ENCODE measurements at regions not wholly inside any gene's neighbourhood (a gene's known extent, or its start where the extent isn't known, plus 50 kb on each side); places are given as distances from the start of the nearest gene placed in this dataset.

- no peak for TF ChIP-seq MAX (IDR thresholded peaks at IDR 0.05)
- TF ChIP-seq FOSL1 (IDR thresholded peaks at IDR 0.05; ENCODE audit: insufficient read depth, low read depth, low read length): no peak
- no peak for TF ChIP-seq POLR2AphosphoS5 (IDR thresholded peaks at IDR 0.05; ENCODE audit: low read depth, low read length)
- TF ChIP-seq USF2 (IDR thresholded peaks at IDR 0.05; ENCODE audit: low read length): no peak
- TF ChIP-seq BCL11A (IDR thresholded peaks at IDR 0.05; ENCODE audit: low read depth in 2 of 2, low read length in 2 of 2): no peak
- TF ChIP-seq SAP30 (IDR thresholded peaks at IDR 0.05; ENCODE audit: insufficient read depth, insufficient replicate concordance, low read length): no peak
- no peak for TF ChIP-seq CBX5 (IDR thresholded peaks at IDR 0.05; ENCODE audit: low read depth, low read length)
- no peak for TF ChIP-seq ATF3 (IDR thresholded peaks at IDR 0.05; ENCODE audit: insufficient read depth, low read depth, low read length)
- TF ChIP-seq CTBP2 (IDR thresholded peaks at IDR 0.05; ENCODE audit: borderline replicate concordance, insufficient read depth, insufficient read length, low read length): no peak
- TF ChIP-seq RAD21 (IDR thresholded peaks at IDR 0.05 in 1 of 2, conservative IDR thresholded peaks at IDR 0.05 in 1 of 2; ENCODE audit: low read depth in 2 of 2, low read length in 2 of 2): no peak
- WGBS, 2 experiments (ENCODE audit: extremely low coverage in 1 of 2, insufficient coverage in 1 of 2, insufficient read length in 1 of 2, insufficient replicate concordance in 2 of 2, low coverage in 1 of 2, low lambda C conversion rate in 2 of 2, missing lambda C conversion rate in 1 of 2): 84% methylated on average over 9 of the region's 9 CpGs; no CpG with 5 or more reads in 1 of the 2 experiments
- Histone ChIP-seq H3K23me2 (ENCODE audit: low read depth, low read length) (no peaks in the 10 kb centered on the region; the same call in 1 of the 2 replicates), H4K8ac (ENCODE audit: extremely low read depth, insufficient read depth, low read length) (0 out of 2 replicates have a peak overlapping the region, but pooled peaks have one; percentile 7), H3K9me3 (ENCODE audit: insufficient read depth in 2 of 2, low read depth in 1 of 2, low read length in 1 of 2) (no peaks in the 10 kb centered on the region), H3K56ac (replicated peaks; ENCODE audit: insufficient read length, low read depth, low read length) (no peak overlapping the region), H2AFZ (ENCODE audit: low read length) (no peak overlapping the region), H2BK20ac (ENCODE audit: low read length) (no peak overlapping the region), H3K27ac (ENCODE audit: low read depth, low read length) (no peak overlapping the region), H4K20me1 (replicated peaks in 1 of 2; ENCODE audit: control insufficient read depth in 1 of 2, insufficient read depth in 2 of 2, low read length in 2 of 2) (no peaks in the 10 kb centered on the region), H3K4ac (replicated peaks; ENCODE audit: insufficient read length, low read depth, low read length) (no peak overlapping the region), H2BK5ac (ENCODE audit: low read depth, low read length) (no peak overlapping the region), H4K5ac (ENCODE audit: insufficient read length, low read depth, low read length) (no peak overlapping the region), H3K79me1 (ENCODE audit: low read depth, low read length) (no peaks in the 10 kb centered on the region), H3K27me3 (replicated peaks in 1 of 4; ENCODE audit: control insufficient read depth in 3 of 4, extremely low read depth in 1 of 4, insufficient read depth in 3 of 4, low read length in 3 of 4) (no peaks in the 10 kb centered on the region), H2AK5ac (ENCODE audit: low read depth, low read length) (no peak overlapping the region), H3K79me2 (ENCODE audit: control insufficient read depth in 1 of 2, insufficient read depth in 2 of 2, low read length in 2 of 2) (no peaks in the 10 kb centered on the region), H3K4me3 (ENCODE audit: extremely low read depth in 1 of 4, insufficient read depth in 2 of 4, low read depth in 3 of 4, low read length in 4 of 4) (no peak overlapping the region), H4K91ac (replicated peaks; ENCODE audit: insufficient read length, low read length) (no peak overlapping the region), H2BK12ac (ENCODE audit: low read depth, low read length) (no peak overlapping the region), H2BK15ac (ENCODE audit: low read length) (no peak overlapping the region), H3K9ac (replicated peaks in 1 of 4; ENCODE audit: extremely low read depth in 1 of 4, low read depth in 3 of 4, low read length in 3 of 4) (no peak overlapping the region), H3K23ac (ENCODE audit: insufficient read length) (no peak overlapping the region), H2BK120ac (replicated peaks; ENCODE audit: low read depth, low read length) (no peak overlapping the region), H3K14ac (ENCODE audit: insufficient read length) (no peak overlapping the region), H3K36me3 (ENCODE audit: control insufficient read depth in 2 of 4, insufficient read depth in 4 of 4, low read length in 3 of 4) (no peaks in the 10 kb centered on the region), H3K4me2 (ENCODE audit: insufficient read depth in 1 of 2, low read depth in 2 of 2, low read length in 2 of 2) (no peak overlapping the region), H3K18ac (ENCODE audit: extremely low read depth, low read length) (no peak overlapping the region), H3K4me1 (replicated peaks in 1 of 4; ENCODE audit: control insufficient read depth in 3 of 4, insufficient read depth in 4 of 4, low read length in 3 of 4) (0 out of 7 replicates have a peak, but pooled peaks cover 0 to 2% (median 0%) of the 10 kb centered on the region in 4 experiments)
- ChIA-PET CTCF (ENCODE audit: partially characterized antibody) (interaction anchor here (0.8 to 1.3 kb wide), 5 partner anchors 13 to 315 kb away, joined by 3 to 4 read pairs (median 3); no protein-coding TSS in a partner anchor), POLR2A (ENCODE audit: partially characterized antibody) (no interaction called here)
- DNase-seq (ENCODE audit: low read depth in 1 of 2, low spot score in 2 of 2) (no peak), FAIRE-seq (no peak)
Observed at GRCh38 chr3:72245183-72245811, 460.3 kb upstream of the PROK2 start.

Measured in H1 (cell line).